B cell (primary cell): ENCODE measurements at regions not wholly inside any gene's neighbourhood (a gene's known extent, or its start where the extent isn't known, plus 50 kb on each side); places are given as distances from the start of the nearest gene placed in this dataset.

Experiments used
- ATAC-seq: fragments of 200-7000 bp; cut with Tn5 transposase; one replicate; pipeline ENCODE4 v1.10.0; 2021; ENCODE audit warnings: low read depth, mild to moderate bottlenecking, moderate number of reproducible peaks, moderate library complexity
- CTCF ChIA-PET: fragments of 350-600 bp; sonication (Branson Sonifier 250); formaldehyde crosslinking; loops from one replicate; lab custom pipeline; 2021; ENCODE audit warnings: antibody characterized with exemption, inconsistent platforms; lab: Charles Lee
- POLR2A ChIA-PET: fragments of 350-600 bp; sonication (Branson Sonifier 250); formaldehyde crosslinking; loops from one replicate; lab custom pipeline; 2021; ENCODE audit warnings: antibody characterized with exemption; lab: Charles Lee
- DNase-seq: peaks from one replicate; pipeline ENCODE4 v3.0.0; 2013
- H2AFZ ChIP-seq: 2 replicates; pipeline ENCODE4 v1.6.1; 2012; ENCODE audit warnings: mild to moderate bottlenecking, low read depth, low read length; ENCODE audit not compliant: insufficient read depth, poor library complexity, severe bottlenecking
- H3K27ac ChIP-seq, 2 donors: 1 replicate in 1 of 2; 2 replicates in 1 of 2; pipeline ENCODE4 v1.5.1; 2012 to 2013; ENCODE audit warnings: low read length in 2 of 2, mild to moderate bottlenecking in 2 of 2, moderate library complexity in 1 of 2
- H3K27me3 ChIP-seq, 4 experiments: fragments of 200-600 bp in 1 of 4; sonication (generic) in 1 of 4; replicated peaks in 1 of 4; 1 replicate in 2 of 4; 2 replicates in 2 of 4; pipeline versions ENCODE4 v1.6.1 to v1.7.0; 2013 to 2016; ENCODE audit warnings: low read length in 3 of 4, mild to moderate bottlenecking in 2 of 4, mixed read lengths in 1 of 4, moderate library complexity in 1 of 4; ENCODE audit not compliant: insufficient read depth in 4 of 4, control insufficient read depth in 3 of 4; ENCODE audit errors: control extremely low read depth in 1 of 4
- H3K36me3 ChIP-seq, 2 experiments: replicated peaks in 1 of 2; 1 replicate in 1 of 2; 2 replicates in 1 of 2; pipeline versions ENCODE4 v1.6.1 to v1.7.1; 2013; ENCODE audit warnings: low read length in 1 of 2; ENCODE audit not compliant: insufficient read depth in 2 of 2, control insufficient read depth in 1 of 2; ENCODE audit errors: control extremely low read depth in 1 of 2, extremely low read depth in 1 of 2
- H3K4me1 ChIP-seq, 2 donors: fragments of 200-600 bp in 1 of 2; sonication (generic) in 1 of 2; 1 replicate in 1 of 2; 2 replicates in 1 of 2; pipeline versions ENCODE4 v1.5.1 to v1.6.1; 2013 to 2017; ENCODE audit warnings: low read length in 2 of 2; ENCODE audit not compliant: control insufficient read depth in 2 of 2, insufficient read depth in 2 of 2
- H3K4me2 ChIP-seq: replicated peaks from 2 replicates; pipeline ENCODE3; 2012; ENCODE audit warnings: mild to moderate bottlenecking, low read depth, low read length; ENCODE audit not compliant: poor library complexity, severe bottlenecking
- H3K4me3 ChIP-seq, 5 experiments: fragments of 200-600 bp in 1 of 5; sonication (generic) in 1 of 5; 1 replicate in 3 of 5; 2 replicates in 2 of 5; pipeline versions ENCODE4 v1.5.1 to v1.7.0; 2011 to 2016; ENCODE audit warnings: low read length in 4 of 5, mild to moderate bottlenecking in 4 of 5, low read depth in 2 of 5, control low read depth in 1 of 5, moderate library complexity in 1 of 5; ENCODE audit not compliant: insufficient read depth in 1 of 5; ENCODE audit errors: control extremely low read depth in 1 of 5, extremely low read depth in 1 of 5
- H3K79me2 ChIP-seq: fragments of 200-600 bp; sonication (generic); one replicate; pipeline ENCODE4 v1.6.0; 2016; ENCODE audit warnings: low read length; ENCODE audit not compliant: control insufficient read depth, insufficient read depth
- H3K9ac ChIP-seq: fragments of 200-600 bp; sonication (generic); 2 replicates; pipeline ENCODE4 v1.6.1; 2017; ENCODE audit warnings: mild to moderate bottlenecking, low read length, moderate library complexity
- H3K9me3 ChIP-seq, 3 donors: one replicate each; pipeline versions ENCODE4 v1.6.1 to v1.7.1; 2013; ENCODE audit warnings: low read length in 2 of 3; ENCODE audit not compliant: control insufficient read depth in 2 of 3, insufficient read depth in 1 of 3; ENCODE audit errors: control extremely low read depth in 1 of 3
- H4K20me1 ChIP-seq: 2 replicates; pipeline ENCODE4 v1.6.0; 2012; ENCODE audit warnings: mild to moderate bottlenecking, low read length; ENCODE audit not compliant: insufficient read depth, control insufficient read depth, poor library complexity, severe bottlenecking
- H3K27ac Mint-ChIP-seq: one replicate; pipeline ENCODE4 v1.8.0; 2021; ENCODE audit warnings: mixed read lengths
- H3K27me3 Mint-ChIP-seq: one replicate; pipeline ENCODE4 v1.8.0; 2021; ENCODE audit warnings: mixed read lengths
- H3K4me1 Mint-ChIP-seq: one replicate; pipeline ENCODE4 v1.8.0; 2021; ENCODE audit warnings: mixed read lengths
- H3K4me3 Mint-ChIP-seq: one replicate; pipeline ENCODE4 v1.8.0; 2021; ENCODE audit warnings: mixed read lengths
- H3K9me3 Mint-ChIP-seq: one replicate; pipeline ENCODE4 v1.8.0; 2022; ENCODE audit warnings: mixed read lengths; ENCODE audit not compliant: insufficient read depth
- EZH2 ChIP-seq: IDR thresholded peaks from 2 replicates; pipeline ENCODE4 v1.6.1; 2012; ENCODE audit warnings: borderline replicate concordance, low read depth, mild to moderate bottlenecking, moderate library complexity, low read length; ENCODE audit not compliant: insufficient read depth, poor library complexity, severe bottlenecking
- WGBS: methylation state at CpG from one replicate; pipeline ENCODE4 v1.1.5; 2013; ENCODE audit warnings: missing lambda C conversion rate; ENCODE audit not compliant: insufficient coverage; 5-methylcytosine and 5-hydroxymethylcytosine counted together
- intact Hi-C: fragments of 100-400 bp; cut with micrococcal nuclease; formaldehyde crosslinking; loops from one replicate; pipeline ENCODE4 v1.10.0; 2022
- TF ChIP-seq, protein P1 (sequence below): fragments of 200-600 bp; IDR thresholded peaks from one replicate; pipeline ENCODE4 v1.8.0; 2022; ENCODE audit warnings: antibody characterized with exemption, mild to moderate bottlenecking

DNA sequence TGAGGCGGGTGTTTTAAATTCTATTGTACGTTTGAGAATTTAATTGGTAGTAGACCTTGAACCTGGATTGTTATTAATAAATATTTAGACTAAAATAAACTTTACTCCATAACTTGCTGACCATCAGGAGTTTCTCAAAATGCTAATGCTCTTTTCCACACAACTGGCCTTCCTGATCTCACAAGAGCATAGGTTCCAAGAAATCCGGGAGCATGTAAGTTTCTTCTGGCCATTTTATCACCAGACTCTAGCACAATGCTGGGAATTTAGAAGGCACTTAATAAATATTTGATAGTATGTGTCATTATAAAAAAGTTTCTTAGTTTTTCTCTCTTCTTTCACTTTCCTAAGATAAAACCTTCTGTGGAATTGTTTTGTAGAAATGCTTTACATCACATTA lies 2047.1 kb downstream of the SUCLG1 start:
- ATAC-seq = no peak
- H3K27me3 Mint-ChIP-seq = no peaks in the 10 kb centered on the region
- no peak overlapping the region for H3K4me3 Mint-ChIP-seq
- no peaks in the 10 kb centered on the region for H3K9me3 Mint-ChIP-seq
- no peaks in the 10 kb centered on the region for H3K79me2 ChIP-seq
- H2AFZ ChIP-seq = no peak overlapping the region
- POLR2A ChIA-PET = no interaction called here
- no peaks in the 10 kb centered on the region for H3K36me3 ChIP-seq
- no CpG with 5 or more reads among the region's 3 CpGs for WGBS
- CTCF ChIA-PET = no interaction called here
- no peaks in the 10 kb centered on the region for H3K4me1 Mint-ChIP-seq
- no peaks in the 10 kb centered on the region for H3K9me3 ChIP-seq
- H3K27ac ChIP-seq = no peak overlapping the region
- H3K27ac Mint-ChIP-seq = no peak overlapping the region
- no peaks in the 10 kb centered on the region for H4K20me1 ChIP-seq
- DNase-seq = no peak
- intact Hi-C loops = no loop called here
- no peak overlapping the region for H3K4me3 ChIP-seq
- TF ChIP-seq EZH2 = no peak
- TF ChIP-seq, protein P1, sequence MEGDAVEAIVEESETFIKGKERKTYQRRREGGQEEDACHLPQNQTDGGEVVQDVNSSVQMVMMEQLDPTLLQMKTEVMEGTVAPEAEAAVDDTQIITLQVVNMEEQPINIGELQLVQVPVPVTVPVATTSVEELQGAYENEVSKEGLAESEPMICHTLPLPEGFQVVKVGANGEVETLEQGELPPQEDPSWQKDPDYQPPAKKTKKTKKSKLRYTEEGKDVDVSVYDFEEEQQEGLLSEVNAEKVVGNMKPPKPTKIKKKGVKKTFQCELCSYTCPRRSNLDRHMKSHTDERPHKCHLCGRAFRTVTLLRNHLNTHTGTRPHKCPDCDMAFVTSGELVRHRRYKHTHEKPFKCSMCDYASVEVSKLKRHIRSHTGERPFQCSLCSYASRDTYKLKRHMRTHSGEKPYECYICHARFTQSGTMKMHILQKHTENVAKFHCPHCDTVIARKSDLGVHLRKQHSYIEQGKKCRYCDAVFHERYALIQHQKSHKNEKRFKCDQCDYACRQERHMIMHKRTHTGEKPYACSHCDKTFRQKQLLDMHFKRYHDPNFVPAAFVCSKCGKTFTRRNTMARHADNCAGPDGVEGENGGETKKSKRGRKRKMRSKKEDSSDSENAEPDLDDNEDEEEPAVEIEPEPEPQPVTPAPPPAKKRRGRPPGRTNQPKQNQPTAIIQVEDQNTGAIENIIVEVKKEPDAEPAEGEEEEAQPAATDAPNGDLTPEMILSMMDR = no peak
- H3K27me3 ChIP-seq = no peaks in the 10 kb centered on the region
- H3K4me1 ChIP-seq = no peaks in the 10 kb centered on the region
- H3K9ac ChIP-seq = no peak overlapping the region
- no peak overlapping the region for H3K4me2 ChIP-seq

DNA sequence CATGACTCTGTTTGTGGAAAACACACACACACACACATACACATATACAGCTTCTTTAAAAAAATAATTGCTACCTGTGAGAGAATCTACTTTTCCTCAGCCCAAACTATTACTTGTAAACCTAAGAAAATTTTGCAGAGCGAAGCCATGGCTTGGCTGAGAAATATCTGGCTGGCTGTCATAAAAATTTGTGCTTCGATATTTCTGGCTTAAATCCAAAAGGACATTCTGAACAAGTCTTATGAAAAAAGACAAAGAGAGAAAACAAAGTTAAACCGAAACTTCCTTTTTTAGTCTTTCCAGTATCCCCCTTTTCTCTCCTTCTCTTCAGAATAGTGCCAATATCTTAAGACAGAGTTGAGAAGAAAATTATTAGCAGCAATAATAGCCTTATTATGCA lies 2048.0 kb downstream of the SUCLG1 start:
- Mint-ChIP-seq H3K4me1 (no peaks in the 10 kb centered on the region), H3K9me3 (no peaks in the 10 kb centered on the region), H3K4me3 (no peak overlapping the region), H3K27me3 (no peaks in the 10 kb centered on the region), H3K27ac (no peak overlapping the region)
- POLR2A ChIA-PET = no interaction called here
- Histone ChIP-seq H3K4me3 (no peak overlapping the region), H2AFZ (no peak overlapping the region), H3K4me2 (no peak overlapping the region), H3K4me1 (no peaks in the 10 kb centered on the region), H3K9ac (no peak overlapping the region), H3K27me3 (no peaks in the 10 kb centered on the region), H4K20me1 (no peaks in the 10 kb centered on the region), H3K36me3 (no peaks in the 10 kb centered on the region), H3K79me2 (no peaks in the 10 kb centered on the region), H3K27ac (no peak overlapping the region), H3K9me3 (no peaks in the 10 kb centered on the region)
- no peak for TF ChIP-seq EZH2
- TF ChIP-seq, protein P1 = no peak
- 80% methylated on average over 2 of the region's 3 CpGs for WGBS
- CTCF ChIA-PET = no interaction called here
- DNase-seq (no peak), ATAC-seq (no peak)
- intact Hi-C loops = no loop called here
